K562 (cell line): ENCODE measurements at regions not wholly inside any gene's neighbourhood (a gene's known extent, or its start where the extent isn't known, plus 50 kb on each side); places are given as distances from the start of the nearest gene placed in this dataset.

ENCODE experiments used
- ATAC-seq: fragments of 200-7000 bp; cut with Tn5 transposase; 3 replicates; pipeline ENCODE4 v1.9.1; 2020; ENCODE audit warnings: moderate library complexity
- BruUV-seq: library from RNA; stranded (reverse); fragments of 400-500 nt; replicated peaks from 2 replicates; lab custom pipeline; 2021; lab: Mats Ljungman, UMichigan
- CTCF ChIA-PET: fragments of 300-600 bp; formaldehyde crosslinking; extraction: SDS; loops from one replicate; lab custom pipeline; 2021; ENCODE audit warnings: low intra/inter-chr PET ratio; lab: Yijun Ruan, JAX
- POLR2A ChIA-PET: fragments of 300-600, 350-650 bp; sonication (Branson Sonifier 250); formaldehyde crosslinking; extraction: SDS; loops from one replicate; lab custom pipeline; 2021; ENCODE audit warnings: antibody characterized with exemption, inconsistent platforms; lab: Yijun Ruan, JAX
- DNase-seq, 4 experiments: peaks; one replicate each; pipeline versions ENCODE4 v3.0.0 to v3.0.0-alpha.2; 2011 to 2018; ENCODE audit warnings: low spot score in 3 of 4, mixed read lengths in 3 of 4; ENCODE audit errors: extremely low read depth in 1 of 4
- FAIRE-seq: peaks from 2 replicates; lab custom pipeline; 2011; peaks lifted over from hg19 to GRCh38; lab: Jason Lieb, UNC
- H2AFZ ChIP-seq: 2 replicates; pipeline ENCODE4 v1.6.0; 2011; ENCODE audit warnings: low read depth, low read length, control low read depth, inconsistent platforms
- H3K27ac ChIP-seq: fragments of 200-600 bp; 3 replicates; pipeline ENCODE4 v1.8.0; 2011; ENCODE audit warnings: low read depth, mild to moderate bottlenecking, control low read depth, inconsistent platforms, low read length, moderate library complexity, mixed read lengths; ENCODE audit errors: extremely low read depth
- H3K27me3 ChIP-seq, 2 experiments: fragments of 300-600 bp in 1 of 2; 2 replicates in 1 of 2; 3 replicates in 1 of 2; pipeline versions ENCODE4 v1.6.0 to v1.8.0; 2011; ENCODE audit warnings: inconsistent platforms in 2 of 2, low read length in 2 of 2, mild to moderate bottlenecking in 1 of 2, mixed read lengths in 1 of 2, moderate library complexity in 1 of 2; ENCODE audit not compliant: control insufficient read depth in 2 of 2, insufficient read depth in 2 of 2
- H3K36me3 ChIP-seq: fragments of 300-600 bp; 3 replicates; pipeline ENCODE4 v1.8.0; 2011; ENCODE audit warnings: mild to moderate bottlenecking, low read length, inconsistent platforms; ENCODE audit not compliant: control insufficient read depth, insufficient read depth
- H3K4me1 ChIP-seq, 2 experiments: fragments of 200-600 bp in 1 of 2; replicated peaks in 1 of 2; 2 replicates in 1 of 2; 3 replicates in 1 of 2; pipeline versions ENCODE4 v1.5.1 to v1.8.0; 2011; ENCODE audit warnings: inconsistent platforms in 2 of 2, low read length in 2 of 2, mild to moderate bottlenecking in 1 of 2, mixed read lengths in 1 of 2, moderate library complexity in 1 of 2; ENCODE audit not compliant: control insufficient read depth in 2 of 2, insufficient read depth in 2 of 2
- H3K4me2 ChIP-seq: 2 replicates; pipeline ENCODE4 v1.6.1; 2011; ENCODE audit warnings: low read length, control low read depth, inconsistent platforms, mixed read lengths; ENCODE audit not compliant: insufficient read depth
- H3K4me3 ChIP-seq: fragments of 200-600 bp; sonication (generic), shearing (Covaris generic); 2 replicates; pipeline ENCODE4 v1.5.1; 2016; ENCODE audit warnings: control low read depth, inconsistent platforms
- H3K79me2 ChIP-seq: fragments of 200-600 bp; 3 replicates; pipeline ENCODE4 v1.8.0; 2011; ENCODE audit warnings: low read length, inconsistent platforms; ENCODE audit not compliant: control insufficient read depth, insufficient read depth
- H3K9ac ChIP-seq, 2 experiments: 2 replicates each; pipeline versions ENCODE4 v1.6.0 to v1.6.1; 2011; ENCODE audit warnings: low read depth in 2 of 2, low read length in 2 of 2, control low read depth in 1 of 2, inconsistent platforms in 1 of 2, mild to moderate bottlenecking in 1 of 2, mixed read lengths in 1 of 2; ENCODE audit not compliant: insufficient read depth in 1 of 2
- H3K9me1 ChIP-seq: one replicate; pipeline ENCODE4 v1.6.0; 2011; ENCODE audit warnings: inconsistent platforms, mild to moderate bottlenecking, low read length, moderate library complexity; ENCODE audit not compliant: control insufficient read depth, insufficient read depth
- H3K9me3 ChIP-seq: replicated peaks from 2 replicates; pipeline ENCODE4 v1.5.1; 2011; ENCODE audit warnings: low read depth, low read length, inconsistent platforms; ENCODE audit not compliant: control insufficient read depth, insufficient read depth
- H4K20me1 ChIP-seq: replicated peaks from 2 replicates; pipeline ENCODE4 v1.6.1; 2011; ENCODE audit warnings: low read length, inconsistent platforms, mixed read lengths; ENCODE audit not compliant: control insufficient read depth, insufficient read depth
- MAFG ChIP-seq: fragments of 450-650 bp; conservative IDR thresholded peaks from 2 replicates; pipeline ENCODE4 v1.6.1; 2016; ENCODE audit warnings: missing genetic modification characterization, missing compliant biosample characterization
- MCM2 ChIP-seq: fragments of 450-650 bp; IDR thresholded peaks from 2 replicates; pipeline ENCODE4 v1.6.1; 2017; ENCODE audit warnings: low read depth, mild to moderate bottlenecking
- PCBP1 ChIP-seq: fragments of 200-400 bp; formaldehyde crosslinking; IDR thresholded peaks from 2 replicates; pipeline ENCODE4 v1.6.1; 2018; ENCODE audit warnings: mild to moderate bottlenecking, low read depth, low read length; ENCODE audit not compliant: poor library complexity, severe bottlenecking
- ZEB2 ChIP-seq: fragments of 450-650 bp; IDR thresholded peaks from 2 replicates; pipeline ENCODE4 v1.6.1; 2016
- ZFP36 ChIP-seq: fragments of 150-350 bp; IDR thresholded peaks from 2 replicates; pipeline ENCODE4 v1.6.1; 2018; ENCODE audit warnings: low read length, low read depth; ENCODE audit not compliant: partially characterized antibody
- in situ Hi-C: fragments of 300-500 bp; cut with MboI; formaldehyde crosslinking; loops from 4 replicates; pipeline ENCODE4 v1.15.0; 2018; ENCODE audit warnings: inconsistent platforms, mixed read lengths
- intact Hi-C: fragments of 100-400 bp; cut with micrococcal nuclease; formaldehyde crosslinking; loops from 2 replicates; pipeline ENCODE4 v1.14.2; 2022
- TF ChIP-seq, protein P1 (sequence below): fragments of 450-650 bp; IDR thresholded peaks from 2 replicates; pipeline ENCODE4 v1.6.1; 2016; ENCODE audit warnings: mild to moderate bottlenecking
- TF ChIP-seq, protein P2 (sequence below): fragments of 450-650 bp; IDR thresholded peaks from 2 replicates; pipeline ENCODE4 v1.6.1; 2016; ENCODE audit warnings: mild to moderate bottlenecking, moderate library complexity
- TF ChIP-seq, protein P3 (sequence below): sonication (generic); formaldehyde crosslinking; IDR thresholded peaks from 2 replicates; pipeline ENCODE4 v1.8.0; 2022; ENCODE audit warnings: mild to moderate bottlenecking, missing genetic modification reagents

DNA sequence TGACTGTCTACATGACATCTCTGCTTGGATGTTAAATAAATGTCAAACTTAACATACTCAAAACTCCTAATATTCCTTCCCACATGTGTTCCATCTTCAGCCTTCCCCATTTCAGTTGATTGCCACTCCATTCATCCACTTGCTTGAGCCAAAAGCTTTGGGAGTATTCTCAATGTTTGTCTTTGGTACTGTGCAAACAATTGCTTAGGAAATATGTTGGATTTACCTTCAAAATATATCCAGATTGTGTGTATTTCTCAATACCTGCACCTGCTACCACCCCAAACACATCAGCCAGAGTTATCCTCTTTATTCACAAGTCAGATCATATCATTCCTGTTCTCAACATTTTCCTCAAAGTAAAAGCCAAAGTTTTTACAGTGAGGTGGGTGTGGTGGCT lies 350.3 kb upstream of the FAM98A start:
- H3K9me1 ChIP-seq = no peaks in the 10 kb centered on the region
- no peaks in the 10 kb centered on the region for H3K4me1 ChIP-seq
- ATAC-seq (no peak), FAIRE-seq (no peak), DNase-seq (no peak)
- no peaks in the 10 kb centered on the region for H3K36me3 ChIP-seq
- in situ Hi-C loops = no loop called here
- intact Hi-C loops = no loop called here
- H3K27ac ChIP-seq = no peak overlapping the region
- H2AFZ ChIP-seq = no peak overlapping the region
- H3K4me2 ChIP-seq = no peak overlapping the region
- H3K9ac ChIP-seq = no peak overlapping the region
- no peaks in the 10 kb centered on the region for H3K27me3 ChIP-seq
- ChIA-PET POLR2A (no interaction called here), CTCF (no interaction called here)
- TF ChIP-seq MAFG (tag) = no peak
- TF ChIP-seq ZEB2 = no peak
- TF ChIP-seq, protein P1, sequence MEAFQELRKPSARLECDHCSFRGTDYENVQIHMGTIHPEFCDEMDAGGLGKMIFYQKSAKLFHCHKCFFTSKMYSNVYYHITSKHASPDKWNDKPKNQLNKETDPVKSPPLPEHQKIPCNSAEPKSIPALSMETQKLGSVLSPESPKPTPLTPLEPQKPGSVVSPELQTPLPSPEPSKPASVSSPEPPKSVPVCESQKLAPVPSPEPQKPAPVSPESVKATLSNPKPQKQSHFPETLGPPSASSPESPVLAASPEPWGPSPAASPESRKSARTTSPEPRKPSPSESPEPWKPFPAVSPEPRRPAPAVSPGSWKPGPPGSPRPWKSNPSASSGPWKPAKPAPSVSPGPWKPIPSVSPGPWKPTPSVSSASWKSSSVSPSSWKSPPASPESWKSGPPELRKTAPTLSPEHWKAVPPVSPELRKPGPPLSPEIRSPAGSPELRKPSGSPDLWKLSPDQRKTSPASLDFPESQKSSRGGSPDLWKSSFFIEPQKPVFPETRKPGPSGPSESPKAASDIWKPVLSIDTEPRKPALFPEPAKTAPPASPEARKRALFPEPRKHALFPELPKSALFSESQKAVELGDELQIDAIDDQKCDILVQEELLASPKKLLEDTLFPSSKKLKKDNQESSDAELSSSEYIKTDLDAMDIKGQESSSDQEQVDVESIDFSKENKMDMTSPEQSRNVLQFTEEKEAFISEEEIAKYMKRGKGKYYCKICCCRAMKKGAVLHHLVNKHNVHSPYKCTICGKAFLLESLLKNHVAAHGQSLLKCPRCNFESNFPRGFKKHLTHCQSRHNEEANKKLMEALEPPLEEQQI = no peak
- TF ChIP-seq, protein P2, sequence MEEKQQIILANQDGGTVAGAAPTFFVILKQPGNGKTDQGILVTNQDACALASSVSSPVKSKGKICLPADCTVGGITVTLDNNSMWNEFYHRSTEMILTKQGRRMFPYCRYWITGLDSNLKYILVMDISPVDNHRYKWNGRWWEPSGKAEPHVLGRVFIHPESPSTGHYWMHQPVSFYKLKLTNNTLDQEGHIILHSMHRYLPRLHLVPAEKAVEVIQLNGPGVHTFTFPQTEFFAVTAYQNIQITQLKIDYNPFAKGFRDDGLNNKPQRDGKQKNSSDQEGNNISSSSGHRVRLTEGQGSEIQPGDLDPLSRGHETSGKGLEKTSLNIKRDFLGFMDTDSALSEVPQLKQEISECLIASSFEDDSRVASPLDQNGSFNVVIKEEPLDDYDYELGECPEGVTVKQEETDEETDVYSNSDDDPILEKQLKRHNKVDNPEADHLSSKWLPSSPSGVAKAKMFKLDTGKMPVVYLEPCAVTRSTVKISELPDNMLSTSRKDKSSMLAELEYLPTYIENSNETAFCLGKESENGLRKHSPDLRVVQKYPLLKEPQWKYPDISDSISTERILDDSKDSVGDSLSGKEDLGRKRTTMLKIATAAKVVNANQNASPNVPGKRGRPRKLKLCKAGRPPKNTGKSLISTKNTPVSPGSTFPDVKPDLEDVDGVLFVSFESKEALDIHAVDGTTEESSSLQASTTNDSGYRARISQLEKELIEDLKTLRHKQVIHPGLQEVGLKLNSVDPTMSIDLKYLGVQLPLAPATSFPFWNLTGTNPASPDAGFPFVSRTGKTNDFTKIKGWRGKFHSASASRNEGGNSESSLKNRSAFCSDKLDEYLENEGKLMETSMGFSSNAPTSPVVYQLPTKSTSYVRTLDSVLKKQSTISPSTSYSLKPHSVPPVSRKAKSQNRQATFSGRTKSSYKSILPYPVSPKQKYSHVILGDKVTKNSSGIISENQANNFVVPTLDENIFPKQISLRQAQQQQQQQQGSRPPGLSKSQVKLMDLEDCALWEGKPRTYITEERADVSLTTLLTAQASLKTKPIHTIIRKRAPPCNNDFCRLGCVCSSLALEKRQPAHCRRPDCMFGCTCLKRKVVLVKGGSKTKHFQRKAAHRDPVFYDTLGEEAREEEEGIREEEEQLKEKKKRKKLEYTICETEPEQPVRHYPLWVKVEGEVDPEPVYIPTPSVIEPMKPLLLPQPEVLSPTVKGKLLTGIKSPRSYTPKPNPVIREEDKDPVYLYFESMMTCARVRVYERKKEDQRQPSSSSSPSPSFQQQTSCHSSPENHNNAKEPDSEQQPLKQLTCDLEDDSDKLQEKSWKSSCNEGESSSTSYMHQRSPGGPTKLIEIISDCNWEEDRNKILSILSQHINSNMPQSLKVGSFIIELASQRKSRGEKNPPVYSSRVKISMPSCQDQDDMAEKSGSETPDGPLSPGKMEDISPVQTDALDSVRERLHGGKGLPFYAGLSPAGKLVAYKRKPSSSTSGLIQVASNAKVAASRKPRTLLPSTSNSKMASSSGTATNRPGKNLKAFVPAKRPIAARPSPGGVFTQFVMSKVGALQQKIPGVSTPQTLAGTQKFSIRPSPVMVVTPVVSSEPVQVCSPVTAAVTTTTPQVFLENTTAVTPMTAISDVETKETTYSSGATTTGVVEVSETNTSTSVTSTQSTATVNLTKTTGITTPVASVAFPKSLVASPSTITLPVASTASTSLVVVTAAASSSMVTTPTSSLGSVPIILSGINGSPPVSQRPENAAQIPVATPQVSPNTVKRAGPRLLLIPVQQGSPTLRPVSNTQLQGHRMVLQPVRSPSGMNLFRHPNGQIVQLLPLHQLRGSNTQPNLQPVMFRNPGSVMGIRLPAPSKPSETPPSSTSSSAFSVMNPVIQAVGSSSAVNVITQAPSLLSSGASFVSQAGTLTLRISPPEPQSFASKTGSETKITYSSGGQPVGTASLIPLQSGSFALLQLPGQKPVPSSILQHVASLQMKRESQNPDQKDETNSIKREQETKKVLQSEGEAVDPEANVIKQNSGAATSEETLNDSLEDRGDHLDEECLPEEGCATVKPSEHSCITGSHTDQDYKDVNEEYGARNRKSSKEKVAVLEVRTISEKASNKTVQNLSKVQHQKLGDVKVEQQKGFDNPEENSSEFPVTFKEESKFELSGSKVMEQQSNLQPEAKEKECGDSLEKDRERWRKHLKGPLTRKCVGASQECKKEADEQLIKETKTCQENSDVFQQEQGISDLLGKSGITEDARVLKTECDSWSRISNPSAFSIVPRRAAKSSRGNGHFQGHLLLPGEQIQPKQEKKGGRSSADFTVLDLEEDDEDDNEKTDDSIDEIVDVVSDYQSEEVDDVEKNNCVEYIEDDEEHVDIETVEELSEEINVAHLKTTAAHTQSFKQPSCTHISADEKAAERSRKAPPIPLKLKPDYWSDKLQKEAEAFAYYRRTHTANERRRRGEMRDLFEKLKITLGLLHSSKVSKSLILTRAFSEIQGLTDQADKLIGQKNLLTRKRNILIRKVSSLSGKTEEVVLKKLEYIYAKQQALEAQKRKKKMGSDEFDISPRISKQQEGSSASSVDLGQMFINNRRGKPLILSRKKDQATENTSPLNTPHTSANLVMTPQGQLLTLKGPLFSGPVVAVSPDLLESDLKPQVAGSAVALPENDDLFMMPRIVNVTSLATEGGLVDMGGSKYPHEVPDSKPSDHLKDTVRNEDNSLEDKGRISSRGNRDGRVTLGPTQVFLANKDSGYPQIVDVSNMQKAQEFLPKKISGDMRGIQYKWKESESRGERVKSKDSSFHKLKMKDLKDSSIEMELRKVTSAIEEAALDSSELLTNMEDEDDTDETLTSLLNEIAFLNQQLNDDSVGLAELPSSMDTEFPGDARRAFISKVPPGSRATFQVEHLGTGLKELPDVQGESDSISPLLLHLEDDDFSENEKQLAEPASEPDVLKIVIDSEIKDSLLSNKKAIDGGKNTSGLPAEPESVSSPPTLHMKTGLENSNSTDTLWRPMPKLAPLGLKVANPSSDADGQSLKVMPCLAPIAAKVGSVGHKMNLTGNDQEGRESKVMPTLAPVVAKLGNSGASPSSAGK = no peak
- TF ChIP-seq ZFP36 = no peak
- TF ChIP-seq, protein P3, sequence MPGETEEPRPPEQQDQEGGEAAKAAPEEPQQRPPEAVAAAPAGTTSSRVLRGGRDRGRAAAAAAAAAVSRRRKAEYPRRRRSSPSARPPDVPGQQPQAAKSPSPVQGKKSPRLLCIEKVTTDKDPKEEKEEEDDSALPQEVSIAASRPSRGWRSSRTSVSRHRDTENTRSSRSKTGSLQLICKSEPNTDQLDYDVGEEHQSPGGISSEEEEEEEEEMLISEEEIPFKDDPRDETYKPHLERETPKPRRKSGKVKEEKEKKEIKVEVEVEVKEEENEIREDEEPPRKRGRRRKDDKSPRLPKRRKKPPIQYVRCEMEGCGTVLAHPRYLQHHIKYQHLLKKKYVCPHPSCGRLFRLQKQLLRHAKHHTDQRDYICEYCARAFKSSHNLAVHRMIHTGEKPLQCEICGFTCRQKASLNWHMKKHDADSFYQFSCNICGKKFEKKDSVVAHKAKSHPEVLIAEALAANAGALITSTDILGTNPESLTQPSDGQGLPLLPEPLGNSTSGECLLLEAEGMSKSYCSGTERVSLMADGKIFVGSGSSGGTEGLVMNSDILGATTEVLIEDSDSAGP (CRISPR knock-in tag) = no peak
- no peak for TF ChIP-seq MCM2
- TF ChIP-seq PCBP1 = no peak
- H3K4me3 ChIP-seq = no peak overlapping the region
- no peaks in the 10 kb centered on the region for H3K9me3 ChIP-seq
- BruUV-seq = no TSS peak
- H4K20me1 ChIP-seq = no peaks in the 10 kb centered on the region
- H3K79me2 ChIP-seq = no peaks in the 10 kb centered on the region
